Skin epidermis (tissue), 12 donors: ENCODE measurements at regions not wholly inside any gene's neighbourhood (a gene's known extent, or its start where the extent isn't known, plus 50 kb on each side); places are given as distances from the start of the nearest gene placed in this dataset.
A peak's percentile ranks its signal among the peaks of the same experiment; 100 is the strongest.

ENCODE experiments used
- H3K27ac ChIP-seq, 21 experiments: fragments of 200-600 bp; sonication (generic) in 11 of 21; one replicate each; pipeline ENCODE4 v1.5.0; 2020; ENCODE audit warnings: mild to moderate bottlenecking in 3 of 21, inconsistent platforms in 2 of 21, moderate library complexity in 2 of 21
- H3K4me3 ChIP-seq, 7 experiments: fragments of 200-600 bp; sonication (generic) in 2 of 7; one replicate each; pipeline ENCODE4 v1.5.0; 2020; ENCODE audit warnings: inconsistent platforms in 2 of 7, mild to moderate bottlenecking in 2 of 7, moderate library complexity in 1 of 7

- H3K4me3 ChIP-seq, result no peak overlapping the region
- peak overlapping the region in 7 of 21 experiments; percentile 28 to 79 (median 53) for H3K27ac ChIP-seq
Measured at GRCh38 chr5:68378204-68378820, 162.8 kb downstream of the PIK3R1 start.

- Histone ChIP-seq H3K4me3 (no peak overlapping the region), H3K27ac (peak overlapping the region in 5 of 21 experiments; percentile 4 to 79 (median 16))
Measured at GRCh38 chr5:68379275-68380036, 163.9 kb downstream of the PIK3R1 start.

GRCh38 chr5:68380078-68380477, 164.5 kb downstream of the PIK3R1 start:
- Histone ChIP-seq H3K27ac (peak overlapping the region in 5 of 21 experiments; percentile 4 to 57 (median 16)), H3K4me3 (no peak overlapping the region)

- H3K4me3 ChIP-seq, result no peak overlapping the region
- peak overlapping the region in 2 of 21 experiments; percentile 47 to 57 for H3K27ac ChIP-seq
Measured at GRCh38 chr5:68381060-68381459, 165.5 kb downstream of the PIK3R1 start.

- Histone ChIP-seq H3K27ac (peak overlapping the region in 3 of 21 experiments; percentile 18 to 57 (median 47)), H3K4me3 (no peak overlapping the region)
Measured at GRCh38 chr5:68381909-68382308, 166.4 kb downstream of the PIK3R1 start.

- Histone ChIP-seq H3K27ac (peak overlapping the region in 3 of 21 experiments; percentile 3 to 70 (median 28)), H3K4me3 (no peak overlapping the region)
Measured at GRCh38 chr5:68382640-68383039, 167.1 kb downstream of the PIK3R1 start.

- peak overlapping the region in 1 of 21 experiments; percentile 70 for H3K27ac ChIP-seq
- no peak overlapping the region for H3K4me3 ChIP-seq
Measured at GRCh38 chr5:68383888-68384310, 168.3 kb downstream of the PIK3R1 start.

- peak overlapping the region in 1 of 21 experiments; percentile 52 for H3K27ac ChIP-seq
- H3K4me3 ChIP-seq, result no peak overlapping the region
Measured at GRCh38 chr5:68384936-68385594, 169.5 kb downstream of the PIK3R1 start.

GRCh38 chr5:68385936-68386335, 170.4 kb downstream of the PIK3R1 start:
- H3K27ac ChIP-seq, result no peak overlapping the region
- H3K4me3 ChIP-seq, result no peak overlapping the region

- no peak overlapping the region for H3K4me3 ChIP-seq
Measured at GRCh38 chr5:68387074-68387796, 171.7 kb downstream of the PIK3R1 start.

GRCh38 chr5:68389618-68390017, 174.1 kb downstream of the PIK3R1 start:
- no peak overlapping the region for H3K27ac ChIP-seq
- no peak overlapping the region for H3K4me3 ChIP-seq

More at GRCh38 chr5:68387074-68387796, 171.7 kb downstream of the PIK3R1 start:
- no peak overlapping the region for H3K27ac ChIP-seq

GRCh38 chr5:68392617-68393016, 177.1 kb downstream of the PIK3R1 start:
- H3K4me3 ChIP-seq, result no peak overlapping the region
- H3K27ac ChIP-seq, result peak overlapping the region in 1 of 21 experiments; percentile 38

- H3K4me3 ChIP-seq, result no peak overlapping the region
- peak overlapping the region in 1 of 21 experiments; percentile 27 for H3K27ac ChIP-seq
Measured at GRCh38 chr5:68395302-68395701, 179.7 kb downstream of the PIK3R1 start.

- H3K27ac ChIP-seq, result peak overlapping the region in 4 of 21 experiments; percentile 7 to 51 (median 43)
- no peak overlapping the region for H3K4me3 ChIP-seq
Measured at GRCh38 chr5:68395926-68396511, 180.5 kb downstream of the PIK3R1 start.

- H3K4me3 ChIP-seq, result no peak overlapping the region
- peak overlapping the region in 2 of 21 experiments; percentile 7 to 51 for H3K27ac ChIP-seq
Measured at GRCh38 chr5:68396722-68397121, 181.2 kb downstream of the PIK3R1 start.

- no peak overlapping the region for H3K27ac ChIP-seq
Measured at GRCh38 chr5:68398146-68398812, 182.7 kb downstream of the PIK3R1 start.

GRCh38 chr5:68403301-68403700, 187.7 kb downstream of the PIK3R1 start:
- Histone ChIP-seq H3K4me3 (no peak overlapping the region), H3K27ac (no peak overlapping the region)

More at GRCh38 chr5:68398146-68398812, 182.7 kb downstream of the PIK3R1 start:
- H3K4me3 ChIP-seq, result no peak overlapping the region

GRCh38 chr5:68404246-68404645, 188.7 kb downstream of the PIK3R1 start:
- Histone ChIP-seq H3K27ac (no peak overlapping the region), H3K4me3 (no peak overlapping the region)
